ENCODE measurements at regions not wholly inside any gene's neighbourhood (a gene's known extent, or its start where the extent isn't known, plus 50 kb on each side); places are given as distances from the start of the nearest gene placed in this dataset.

DNA sequence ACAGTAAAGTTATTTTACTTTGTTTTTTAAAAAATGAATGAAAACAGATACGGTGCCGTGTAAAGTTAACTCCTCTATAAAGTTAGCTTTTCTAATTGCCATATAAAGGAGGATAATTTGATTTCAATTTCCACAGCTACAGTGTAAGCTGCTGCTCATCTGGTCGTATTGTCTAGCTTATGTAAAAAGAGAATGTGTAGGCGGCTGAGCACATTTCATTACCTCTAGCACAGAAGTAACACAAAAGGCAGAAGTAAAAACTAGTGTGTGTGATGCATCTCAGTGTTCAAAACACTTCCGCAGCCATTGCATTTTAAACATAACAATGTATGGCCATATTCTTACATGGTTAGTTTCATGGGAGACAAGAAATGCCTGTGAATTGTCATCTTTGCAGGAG, 105.0 kb upstream of the P2RY1 start:
- Histone ChIP-seq H3K9me3 (ENCODE audit: control insufficient read depth in 4 of 4, insufficient read depth in 3 of 4, low read length in 3 of 4) (no peaks in the 10 kb centered on the region), H3K4me1 (ENCODE audit: control insufficient read depth in 5 of 5, insufficient read depth in 5 of 5, low read length in 5 of 5) (peaks cover 0 to 21% (median 0%) of the 10 kb centered on the region in 5 donors), H3K36me3 (ENCODE audit: control insufficient read depth in 4 of 4, insufficient read depth in 4 of 4, low read length in 4 of 4) (no peaks in the 10 kb centered on the region), H3K9ac (ENCODE audit: insufficient read depth in 1 of 2, low read length in 2 of 2) (no peak overlapping the region), H3K27me3 (ENCODE audit: control insufficient read depth in 3 of 3, insufficient read depth in 3 of 3, low read length in 2 of 3) (no peaks in the 10 kb centered on the region), H3K4me3 (no peak overlapping the region), H3K27ac (ENCODE audit: low read depth in 1 of 2, low read length in 1 of 2) (no peak overlapping the region)
- WGBS, 2 donors = 91 to 97% methylated on average over 5 of the region's 5 CpGs
- DNase-seq = no peak
- ATAC-seq (ENCODE audit: insufficient read depth, low FRiP score) = no peak
- TF ChIP-seq, protein P1, sequence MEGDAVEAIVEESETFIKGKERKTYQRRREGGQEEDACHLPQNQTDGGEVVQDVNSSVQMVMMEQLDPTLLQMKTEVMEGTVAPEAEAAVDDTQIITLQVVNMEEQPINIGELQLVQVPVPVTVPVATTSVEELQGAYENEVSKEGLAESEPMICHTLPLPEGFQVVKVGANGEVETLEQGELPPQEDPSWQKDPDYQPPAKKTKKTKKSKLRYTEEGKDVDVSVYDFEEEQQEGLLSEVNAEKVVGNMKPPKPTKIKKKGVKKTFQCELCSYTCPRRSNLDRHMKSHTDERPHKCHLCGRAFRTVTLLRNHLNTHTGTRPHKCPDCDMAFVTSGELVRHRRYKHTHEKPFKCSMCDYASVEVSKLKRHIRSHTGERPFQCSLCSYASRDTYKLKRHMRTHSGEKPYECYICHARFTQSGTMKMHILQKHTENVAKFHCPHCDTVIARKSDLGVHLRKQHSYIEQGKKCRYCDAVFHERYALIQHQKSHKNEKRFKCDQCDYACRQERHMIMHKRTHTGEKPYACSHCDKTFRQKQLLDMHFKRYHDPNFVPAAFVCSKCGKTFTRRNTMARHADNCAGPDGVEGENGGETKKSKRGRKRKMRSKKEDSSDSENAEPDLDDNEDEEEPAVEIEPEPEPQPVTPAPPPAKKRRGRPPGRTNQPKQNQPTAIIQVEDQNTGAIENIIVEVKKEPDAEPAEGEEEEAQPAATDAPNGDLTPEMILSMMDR (IDR thresholded peaks at IDR 0.05; ENCODE audit: control extremely low read depth, extremely low read depth) = no peak

DNA sequence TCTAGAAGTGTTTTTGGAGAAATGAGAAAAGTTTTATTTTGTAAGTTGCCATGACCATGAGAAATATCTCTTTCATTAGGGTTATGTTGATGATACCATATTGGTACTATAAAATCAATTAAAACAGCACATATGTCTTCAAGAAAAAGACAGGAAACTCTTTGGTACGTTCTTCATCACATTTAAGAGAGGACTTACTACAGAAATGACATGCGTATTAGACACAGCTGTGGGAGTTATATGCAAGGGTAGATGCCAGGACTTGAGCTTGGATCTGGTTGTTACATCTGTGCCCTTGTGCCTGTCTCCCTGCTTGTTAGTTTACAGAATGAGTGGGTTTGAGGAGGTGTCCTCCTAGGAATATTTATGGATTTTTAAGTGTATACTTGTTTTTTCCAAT, 103.4 kb upstream of the P2RY1 start:
- TF ChIP-seq, protein P1 (IDR thresholded peaks at IDR 0.05; ENCODE audit: control extremely low read depth, extremely low read depth) = no peak
- Histone ChIP-seq H3K27me3 (ENCODE audit: control insufficient read depth in 3 of 3, insufficient read depth in 3 of 3, low read length in 2 of 3) (no peaks in the 10 kb centered on the region), H3K4me3 (no peak overlapping the region), H3K36me3 (ENCODE audit: control insufficient read depth in 4 of 4, insufficient read depth in 4 of 4, low read length in 4 of 4) (no peaks in the 10 kb centered on the region), H3K9me3 (ENCODE audit: control insufficient read depth in 4 of 4, insufficient read depth in 3 of 4, low read length in 3 of 4) (no peaks in the 10 kb centered on the region), H3K4me1 (ENCODE audit: control insufficient read depth in 5 of 5, insufficient read depth in 5 of 5, low read length in 5 of 5) (peaks cover 0 to 18% (median 0%) of the 10 kb centered on the region in 5 donors), H3K9ac (ENCODE audit: insufficient read depth in 1 of 2, low read length in 2 of 2) (no peak overlapping the region), H3K27ac (ENCODE audit: low read depth in 1 of 2, low read length in 1 of 2) (no peak overlapping the region)
- no peak for DNase-seq
- 89 to 94% methylated on average over 2 of the region's 2 CpGs for WGBS, 2 donors
- ATAC-seq (ENCODE audit: insufficient read depth, low FRiP score) = no peak

DNA sequence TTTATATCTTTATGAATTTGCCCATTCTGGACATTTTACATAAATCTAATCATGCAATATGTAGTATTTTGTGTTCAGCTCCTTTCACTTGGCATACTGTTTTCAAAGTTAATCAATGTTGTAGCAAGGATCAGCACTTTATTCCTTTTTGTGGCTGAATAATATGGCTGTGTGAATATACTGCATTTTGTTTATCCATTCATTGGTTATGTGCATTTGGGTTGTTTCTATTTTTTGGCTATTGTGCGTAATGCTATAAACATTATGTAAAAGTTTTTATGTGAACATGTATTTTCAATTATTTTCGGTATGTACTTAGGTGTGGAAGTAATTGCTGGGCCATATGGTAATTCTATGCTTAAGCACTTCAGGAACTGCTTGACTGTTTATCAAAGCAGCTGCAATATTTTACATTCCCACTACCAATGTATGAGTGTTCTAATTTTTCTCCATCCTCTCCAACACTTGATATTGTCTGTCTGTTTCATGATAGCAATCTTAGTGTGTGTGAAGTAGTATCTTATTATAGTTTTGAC, 101.3 kb upstream of the P2RY1 start:
- Histone ChIP-seq H3K27me3 (ENCODE audit: control insufficient read depth in 3 of 3, insufficient read depth in 3 of 3, low read length in 2 of 3) (no peaks in the 10 kb centered on the region), H3K9ac (ENCODE audit: insufficient read depth in 1 of 2, low read length in 2 of 2) (no peak overlapping the region), H3K9me3 (ENCODE audit: control insufficient read depth in 4 of 4, insufficient read depth in 3 of 4, low read length in 3 of 4) (no peaks in the 10 kb centered on the region), H3K27ac (ENCODE audit: low read depth in 1 of 2, low read length in 1 of 2) (no peak overlapping the region), H3K36me3 (ENCODE audit: control insufficient read depth in 4 of 4, insufficient read depth in 4 of 4, low read length in 4 of 4) (no peaks in the 10 kb centered on the region), H3K4me1 (ENCODE audit: control insufficient read depth in 5 of 5, insufficient read depth in 5 of 5, low read length in 5 of 5) (peaks cover 0 to 21% (median 0%) of the 10 kb centered on the region in 5 donors), H3K4me3 (no peak overlapping the region)
- 96% methylated on average over 2 of the region's 2 CpGs for WGBS, 2 donors
- DNase-seq = no peak
- ATAC-seq (ENCODE audit: insufficient read depth, low FRiP score) = no peak
- TF ChIP-seq, protein P1 (IDR thresholded peaks at IDR 0.05; ENCODE audit: control extremely low read depth, extremely low read depth) = no peak

Data from lung (tissue), 11 donors.